SK-N-SH (cell line): ENCODE measurements at regions not wholly inside any gene's neighbourhood (a gene's known extent, or its start where the extent isn't known, plus 50 kb on each side); places are given as distances from the start of the nearest gene placed in this dataset.

ENCODE experiments used
- CTCF ChIA-PET: fragments of 300-600, 350-600 bp; formaldehyde crosslinking; extraction: SDS; loops from one replicate; lab custom pipeline; 2021; lab: Yijun Ruan, JAX
- POLR2A ChIA-PET: fragments of 350-600 bp; sonication (Branson Sonifier 250); formaldehyde crosslinking; extraction: SDS; loops from one replicate; lab custom pipeline; 2020; ENCODE audit warnings: antibody characterized with exemption, inconsistent platforms; lab: Yijun Ruan, JAX
- DNase-seq: peaks from one replicate; pipeline ENCODE4 v3.0.0; 2012
- H2AFZ ChIP-seq: fragments of 200-600 bp; sonication (generic); 2 replicates; pipeline ENCODE4 v1.8.1; 2016; ENCODE audit warnings: antibody characterized with exemption, mild to moderate bottlenecking, low read depth
- H3F3A ChIP-seq: fragments of 200-600 bp; sonication (generic); replicated peaks from 2 replicates; pipeline ENCODE3; 2016; ENCODE audit warnings: antibody characterized with exemption, mild to moderate bottlenecking; ENCODE audit not compliant: insufficient read depth
- H3K27ac ChIP-seq, 2 experiments: fragments of 200-500 bp in 1 of 2; fragments of 200-600 bp in 1 of 2; sonication (Bioruptor generic) in 1 of 2; sonication (generic), shearing (Covaris generic) in 1 of 2; 2 replicates each; pipeline versions ENCODE4 v1.5.1 to v1.6.1; 2014 to 2016; ENCODE audit warnings: low read depth in 2 of 2, inconsistent platforms in 1 of 2, low read length in 1 of 2, mild to moderate bottlenecking in 1 of 2, mixed read lengths in 1 of 2
- H3K27me3 ChIP-seq: fragments of 200-600 bp; sonication (generic), shearing (Covaris generic); 2 replicates; pipeline ENCODE4 v1.6.1; 2016; ENCODE audit warnings: mixed run types; ENCODE audit not compliant: insufficient read depth
- H3K36me3 ChIP-seq, 2 experiments: fragments of 200-500 bp in 1 of 2; fragments of 200-600 bp in 1 of 2; sonication (Bioruptor generic) in 1 of 2; sonication (generic) in 1 of 2; replicated peaks in 1 of 2; 2 replicates each; pipeline versions ENCODE3 to v1.5.1; 2014 to 2016; ENCODE audit warnings: low read length in 1 of 2, mild to moderate bottlenecking in 1 of 2; ENCODE audit not compliant: insufficient read depth in 2 of 2, control insufficient read depth in 1 of 2
- H3K4me1 ChIP-seq, 2 experiments: fragments of 200-500 bp in 1 of 2; fragments of 200-600 bp in 1 of 2; sonication (Bioruptor generic) in 1 of 2; sonication (generic), shearing (Covaris generic) in 1 of 2; 2 replicates each; pipeline versions ENCODE4 v1.5.1 to v1.6.1; 2014 to 2016; ENCODE audit warnings: low read depth in 1 of 2, low read length in 1 of 2, mixed run types in 1 of 2; ENCODE audit not compliant: insufficient read depth in 2 of 2, control insufficient read depth in 1 of 2
- H3K4me2 ChIP-seq: fragments of 200-600 bp; sonication (generic), shearing (Covaris generic); 2 replicates; pipeline ENCODE4 v1.6.1; 2017; ENCODE audit warnings: mixed run types
- H3K4me3 ChIP-seq, 2 experiments: fragments of 200-500 bp in 1 of 2; fragments of 200-600 bp in 1 of 2; sonication (Bioruptor generic) in 1 of 2; sonication (generic), shearing (Covaris generic) in 1 of 2; 2 replicates each; pipeline versions ENCODE4 v1.5.1 to v1.8.1; 2014 to 2016; ENCODE audit warnings: low read depth in 2 of 2, inconsistent platforms in 1 of 2, low read length in 1 of 2, mild to moderate bottlenecking in 1 of 2, mixed read lengths in 1 of 2, moderate library complexity in 1 of 2
- H3K79me2 ChIP-seq: fragments of 200-600 bp; sonication (generic); 2 replicates; pipeline ENCODE4 v1.8.1; 2017; ENCODE audit warnings: mild to moderate bottlenecking; ENCODE audit not compliant: insufficient read depth
- H3K9ac ChIP-seq: fragments of 200-600 bp; sonication (generic); 2 replicates; pipeline ENCODE4 v1.6.1; 2017; ENCODE audit warnings: mixed run types
- H3K9me2 ChIP-seq: fragments of 200-600 bp; sonication (generic); 2 replicates; pipeline ENCODE4 v1.6.1; 2017; ENCODE audit warnings: mixed run types
- H3K9me3 ChIP-seq: fragments of 200-600 bp; sonication (generic); 2 replicates; pipeline ENCODE4 v1.6.1; 2017; ENCODE audit warnings: mixed run types, mild to moderate bottlenecking, moderate library complexity
- H4K20me1 ChIP-seq: fragments of 200-600 bp; sonication (generic); 2 replicates; pipeline ENCODE4 v1.6.1; 2017; ENCODE audit warnings: mild to moderate bottlenecking, mixed run types; ENCODE audit not compliant: insufficient read depth
- ELF1 ChIP-seq: IDR thresholded peaks from 2 replicates; pipeline ENCODE4 v1.4.0; 2012
- EZH2phosphoT487 ChIP-seq: fragments of 200-600 bp; sonication (generic); IDR thresholded peaks from 2 replicates; pipeline ENCODE4 v1.6.1; 2017; ENCODE audit warnings: low read depth, mixed run types, mild to moderate bottlenecking, antibody characterized with exemption, moderate library complexity, borderline replicate concordance
- FOSL2 ChIP-seq: IDR thresholded peaks from 2 replicates; pipeline ENCODE4 v1.4.0; 2012; ENCODE audit warnings: low read depth, mild to moderate bottlenecking, moderate library complexity, borderline replicate concordance
- JUND ChIP-seq: IDR thresholded peaks from 2 replicates; pipeline ENCODE4 v1.4.0; 2012
- MAX ChIP-seq: IDR thresholded peaks from 2 replicates; pipeline ENCODE4 v1.4.0; 2012; ENCODE audit warnings: low read depth
- MEF2A ChIP-seq: IDR thresholded peaks from 2 replicates; pipeline ENCODE4 v1.4.0; 2012; ENCODE audit warnings: low read depth, borderline replicate concordance
- NFIC ChIP-seq: IDR thresholded peaks from 2 replicates; pipeline ENCODE4 v1.4.0; 2012; ENCODE audit warnings: borderline replicate concordance
- NRF1 ChIP-seq: IDR thresholded peaks from 2 replicates; pipeline ENCODE4 v1.6.1; 2012; ENCODE audit warnings: low read depth, mild to moderate bottlenecking, low read length
- RAD21 ChIP-seq: IDR thresholded peaks from 2 replicates; pipeline ENCODE4 v1.6.1; 2012; ENCODE audit warnings: mild to moderate bottlenecking, low read length
- RCOR1 ChIP-seq: fragments of 150-350 bp; IDR thresholded peaks from 2 replicates; pipeline ENCODE4 v1.6.1; 2017; ENCODE audit warnings: antibody characterized with exemption, low read length
- RFX5 ChIP-seq: IDR thresholded peaks from 2 replicates; pipeline ENCODE4 v1.6.1; 2012; ENCODE audit warnings: mild to moderate bottlenecking, improper control_type of control experiment, low read length
- SIN3A ChIP-seq: IDR thresholded peaks from 2 replicates; pipeline ENCODE4 v1.6.1; 2012; ENCODE audit warnings: low read depth, mild to moderate bottlenecking, low read length, moderate library complexity, borderline replicate concordance
- TCF12 ChIP-seq: IDR thresholded peaks from 2 replicates; pipeline ENCODE4 v1.4.0; 2012
- YY1 ChIP-seq: IDR thresholded peaks from 2 replicates; pipeline ENCODE4 v1.4.0; 2012; ENCODE audit warnings: low read depth, mild to moderate bottlenecking
- WGBS: methylation state at CpG from one replicate; pipeline ENCODE4 v1.1.6; 2017; ENCODE audit warnings: low lambda C conversion rate; 5-methylcytosine and 5-hydroxymethylcytosine counted together
- TF ChIP-seq, protein P1 (sequence below): IDR thresholded peaks from 2 replicates; pipeline ENCODE4 v1.6.1; 2012; ENCODE audit warnings: mild to moderate bottlenecking, low read depth, low read length, moderate library complexity
- TF ChIP-seq, protein P2 (sequence below): fragments of 150-350 bp; IDR thresholded peaks from 2 replicates; pipeline ENCODE4 v1.6.1; 2016; ENCODE audit warnings: mild to moderate bottlenecking, low read depth, low read length

DNA sequence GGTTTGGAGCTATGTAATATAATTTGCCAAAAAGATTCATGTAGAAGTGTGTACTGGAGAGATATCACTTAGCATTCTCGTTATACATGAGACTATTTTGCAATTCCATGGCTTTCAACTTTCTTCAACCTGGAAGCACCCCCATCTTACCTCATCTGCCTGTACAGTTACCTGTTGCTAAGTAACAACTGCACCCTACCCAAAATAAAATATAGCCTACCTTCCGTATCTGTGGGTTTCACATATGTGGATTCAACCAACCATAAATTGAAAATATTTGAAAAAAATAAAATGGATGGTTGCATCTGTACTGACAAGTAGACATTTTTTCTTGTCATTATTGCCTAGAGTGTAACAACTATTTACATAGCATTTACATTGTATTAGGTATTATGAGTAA lies 278.3 kb downstream of the PPP1R2C start:
- Histone ChIP-seq H3K9me3 (no peaks in the 10 kb centered on the region), H4K20me1 (no peaks in the 10 kb centered on the region), H3F3A (no peaks in the 10 kb centered on the region), H3K9ac (no peak overlapping the region), H3K27me3 (no peaks in the 10 kb centered on the region; the same call in 1 of the 2 replicates), H3K4me2 (no peak overlapping the region), H3K4me1 (no peaks in the 10 kb centered on the region), H3K4me3 (no peak overlapping the region), H3K79me2 (no peaks in the 10 kb centered on the region), H3K36me3 (no peaks in the 10 kb centered on the region), H2AFZ (no peak overlapping the region), H3K9me2 (no peaks in the 10 kb centered on the region), H3K27ac (no peak overlapping the region)
- 0% methylated on average over 2 of the region's 2 CpGs for WGBS
- DNase-seq, result no peak
- CTCF ChIA-PET, result no interaction called here
- TF ChIP-seq FOSL2 (no peak), SIN3A (no peak), NRF1 (no peak), MAX (no peak), RCOR1 (no peak), TCF12 (no peak), ELF1 (no peak), RFX5 (no peak), JUND (no peak)
- TF ChIP-seq, protein P1, sequence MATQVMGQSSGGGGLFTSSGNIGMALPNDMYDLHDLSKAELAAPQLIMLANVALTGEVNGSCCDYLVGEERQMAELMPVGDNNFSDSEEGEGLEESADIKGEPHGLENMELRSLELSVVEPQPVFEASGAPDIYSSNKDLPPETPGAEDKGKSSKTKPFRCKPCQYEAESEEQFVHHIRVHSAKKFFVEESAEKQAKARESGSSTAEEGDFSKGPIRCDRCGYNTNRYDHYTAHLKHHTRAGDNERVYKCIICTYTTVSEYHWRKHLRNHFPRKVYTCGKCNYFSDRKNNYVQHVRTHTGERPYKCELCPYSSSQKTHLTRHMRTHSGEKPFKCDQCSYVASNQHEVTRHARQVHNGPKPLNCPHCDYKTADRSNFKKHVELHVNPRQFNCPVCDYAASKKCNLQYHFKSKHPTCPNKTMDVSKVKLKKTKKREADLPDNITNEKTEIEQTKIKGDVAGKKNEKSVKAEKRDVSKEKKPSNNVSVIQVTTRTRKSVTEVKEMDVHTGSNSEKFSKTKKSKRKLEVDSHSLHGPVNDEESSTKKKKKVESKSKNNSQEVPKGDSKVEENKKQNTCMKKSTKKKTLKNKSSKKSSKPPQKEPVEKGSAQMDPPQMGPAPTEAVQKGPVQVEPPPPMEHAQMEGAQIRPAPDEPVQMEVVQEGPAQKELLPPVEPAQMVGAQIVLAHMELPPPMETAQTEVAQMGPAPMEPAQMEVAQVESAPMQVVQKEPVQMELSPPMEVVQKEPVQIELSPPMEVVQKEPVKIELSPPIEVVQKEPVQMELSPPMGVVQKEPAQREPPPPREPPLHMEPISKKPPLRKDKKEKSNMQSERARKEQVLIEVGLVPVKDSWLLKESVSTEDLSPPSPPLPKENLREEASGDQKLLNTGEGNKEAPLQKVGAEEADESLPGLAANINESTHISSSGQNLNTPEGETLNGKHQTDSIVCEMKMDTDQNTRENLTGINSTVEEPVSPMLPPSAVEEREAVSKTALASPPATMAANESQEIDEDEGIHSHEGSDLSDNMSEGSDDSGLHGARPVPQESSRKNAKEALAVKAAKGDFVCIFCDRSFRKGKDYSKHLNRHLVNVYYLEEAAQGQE, result no peak
- POLR2A ChIA-PET, result no interaction called here

- Histone ChIP-seq H3K4me3 (no peak overlapping the region), H3F3A (no peaks in the 10 kb centered on the region), H3K36me3 (no peaks in the 10 kb centered on the region), H2AFZ (no peak overlapping the region), H3K4me2 (no peak overlapping the region), H3K4me1 (no peaks in the 10 kb centered on the region), H4K20me1 (no peaks in the 10 kb centered on the region), H3K27me3 (no peaks in the 10 kb centered on the region; the same call in 1 of the 2 replicates), H3K9me2 (no peaks in the 10 kb centered on the region), H3K27ac (no peak overlapping the region), H3K9ac (no peak overlapping the region), H3K9me3 (no peaks in the 10 kb centered on the region), H3K79me2 (no peaks in the 10 kb centered on the region)
- TF ChIP-seq EZH2phosphoT487, result no peak
- no peak for TF ChIP-seq FOSL2
- no peak for TF ChIP-seq TCF12
- no peak for TF ChIP-seq ELF1
- no peak for TF ChIP-seq YY1
- no peak for TF ChIP-seq MEF2A
- TF ChIP-seq RAD21, result no peak
- TF ChIP-seq SIN3A, result no peak
- no peak for TF ChIP-seq NFIC
- TF ChIP-seq, protein P2, sequence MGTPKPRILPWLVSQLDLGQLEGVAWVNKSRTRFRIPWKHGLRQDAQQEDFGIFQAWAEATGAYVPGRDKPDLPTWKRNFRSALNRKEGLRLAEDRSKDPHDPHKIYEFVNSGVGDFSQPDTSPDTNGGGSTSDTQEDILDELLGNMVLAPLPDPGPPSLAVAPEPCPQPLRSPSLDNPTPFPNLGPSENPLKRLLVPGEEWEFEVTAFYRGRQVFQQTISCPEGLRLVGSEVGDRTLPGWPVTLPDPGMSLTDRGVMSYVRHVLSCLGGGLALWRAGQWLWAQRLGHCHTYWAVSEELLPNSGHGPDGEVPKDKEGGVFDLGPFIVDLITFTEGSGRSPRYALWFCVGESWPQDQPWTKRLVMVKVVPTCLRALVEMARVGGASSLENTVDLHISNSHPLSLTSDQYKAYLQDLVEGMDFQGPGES, result no peak
- POLR2A ChIA-PET, result no interaction called here
- WGBS, result 0% methylated on average over 4 of the region's 4 CpGs
- CTCF ChIA-PET, result no interaction called here
- DNase-seq, result no peak
Measured at GRCh38 chrX:42497356-42497755, 280.6 kb downstream of the PPP1R2C start.
